Choroid plexus epithelial cell (primary cell): ENCODE measurements at regions not wholly inside any gene's neighbourhood (a gene's known extent, or its start where the extent isn't known, plus 50 kb on each side); places are given as distances from the start of the nearest gene placed in this dataset.

Experiments used
- DNase-seq: peaks from one replicate; pipeline ENCODE4 v3.0.0-alpha.2; 2010; ENCODE audit warnings: low read depth
- H3K4me3 ChIP-seq: 2 replicates; pipeline ENCODE4 v1.5.1; 2011; ENCODE audit warnings: low read depth, mild to moderate bottlenecking, control low read depth, low read length, moderate library complexity
- CTCF ChIP-seq: conservative IDR thresholded peaks from 2 replicates; pipeline ENCODE4 v1.5.1; 2011; ENCODE audit warnings: low read depth, mild to moderate bottlenecking, control low read depth, inconsistent platforms, low read length, moderate library complexity

- TF ChIP-seq CTCF = no peak
- H3K4me3 ChIP-seq = no peak overlapping the region
- no peak for DNase-seq
These were observed 634.8 kb downstream of the KCNT2 start for GRCh38 chr1:195973311-195973904.

- H3K4me3 ChIP-seq = no peak overlapping the region
- no peak for TF ChIP-seq CTCF
- DNase-seq = no peak
These were observed 636.7 kb downstream of the KCNT2 start for GRCh38 chr1:195971589-195971988.

GRCh38 chr1:195970209-195970608, 638.0 kb downstream of the KCNT2 start:
- H3K4me3 ChIP-seq = no peak overlapping the region
- DNase-seq = no peak
- TF ChIP-seq CTCF = no peak

DNA sequence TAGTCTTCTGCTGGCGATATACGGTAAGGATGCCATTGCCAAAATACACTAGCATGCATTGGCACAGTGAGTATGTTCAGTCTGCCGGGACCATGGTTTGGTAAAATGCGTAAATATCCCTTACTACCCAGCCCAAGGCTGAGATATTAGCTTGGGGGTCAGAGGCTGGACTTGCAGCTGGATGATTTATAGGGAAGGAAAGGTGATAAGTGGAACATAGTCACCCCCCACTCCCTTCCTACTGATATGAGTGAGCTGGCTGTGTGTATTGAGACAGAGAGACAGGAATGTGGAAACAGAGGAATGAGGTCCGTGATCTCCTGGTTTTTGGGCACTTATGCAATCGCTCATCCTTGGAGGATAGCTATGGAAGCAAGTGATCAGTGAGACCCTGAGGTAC, 642.8 kb downstream of the KCNT2 start:
- no peak overlapping the region for H3K4me3 ChIP-seq
- no peak for DNase-seq
- no peak for TF ChIP-seq CTCF

GRCh38 chr1:195965036-195965435, 643.2 kb downstream of the KCNT2 start:
- H3K4me3 ChIP-seq = no peak overlapping the region
- TF ChIP-seq CTCF = no peak
- peak; percentile 10 for DNase-seq

GRCh38 chr1:195964516-195964915, 643.7 kb downstream of the KCNT2 start:
- H3K4me3 ChIP-seq = no peak overlapping the region
- DNase-seq = no peak
- TF ChIP-seq CTCF = no peak

GRCh38 chr1:195962051-195962450, 646.2 kb downstream of the KCNT2 start:
- H3K4me3 ChIP-seq = no peak overlapping the region
- TF ChIP-seq CTCF = no peak
- DNase-seq = no peak
